NCI-H2029 (cell line): ENCODE measurements at regions not wholly inside any gene's neighbourhood (a gene's known extent, or its start where the extent isn't known, plus 50 kb on each side); places are given as distances from the start of the nearest gene placed in this dataset.

Experiments used
- DNase-seq: peaks from one replicate; lab custom pipeline; 2025; lab: John Stamatoyannopoulos, UW

DNA sequence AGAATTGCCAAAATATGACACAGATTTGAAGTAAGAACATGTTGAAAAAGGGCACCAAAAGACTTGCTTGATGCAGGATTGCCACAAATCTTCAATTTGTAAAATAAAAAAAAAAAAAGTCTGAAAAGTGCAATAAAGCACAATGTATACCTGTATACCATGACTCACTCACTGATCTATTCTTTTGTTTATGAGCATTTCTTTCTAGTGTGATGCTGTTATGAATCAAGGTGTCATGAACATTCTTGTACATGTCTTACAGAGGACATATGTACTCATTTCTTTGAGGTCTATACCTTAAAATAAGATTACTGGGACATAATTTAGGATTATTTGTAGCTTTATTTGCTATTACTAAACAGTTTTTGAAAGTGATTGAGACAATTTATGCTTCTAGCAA, 464.9 kb upstream of the RBMS3 start:
- no peak for DNase-seq

DNA sequence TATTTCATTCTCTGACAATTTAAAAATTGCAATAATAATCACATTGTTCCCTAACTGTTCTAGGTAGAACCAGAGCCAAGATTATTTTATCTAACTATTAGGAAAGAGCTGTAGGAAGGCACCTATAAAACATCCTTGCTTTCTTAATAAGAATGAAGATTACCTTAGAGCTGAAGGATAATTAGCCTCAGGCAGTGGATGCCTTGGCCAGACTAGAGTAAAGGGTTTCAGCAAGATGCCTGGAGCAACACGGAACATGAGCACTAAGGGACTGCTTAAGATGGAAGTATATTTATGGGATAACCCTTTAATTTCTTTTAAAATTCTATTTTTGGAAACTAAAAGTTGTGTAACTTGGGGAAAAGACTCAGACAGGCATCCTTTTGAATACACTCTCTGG, 456.6 kb upstream of the RBMS3 start:
- no peak for DNase-seq

DNA sequence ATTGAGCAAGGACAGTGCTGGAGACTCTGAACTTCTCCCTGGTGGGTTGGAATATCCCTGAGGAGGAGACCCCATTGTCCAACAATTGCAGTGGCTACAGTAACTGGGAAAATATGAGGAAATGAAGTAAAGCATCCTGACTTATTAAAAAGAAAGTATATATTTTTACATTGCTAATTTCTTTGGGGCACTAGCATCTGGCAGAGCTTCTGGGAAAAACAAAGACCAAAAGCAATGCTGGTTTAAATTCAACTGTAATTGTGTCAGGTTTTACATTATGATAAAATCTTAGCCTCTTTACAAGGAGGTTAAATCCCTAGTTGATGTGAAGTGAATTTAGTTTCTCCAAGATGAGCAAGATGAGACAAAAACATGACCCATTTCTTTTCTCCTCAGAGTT, 454.0 kb upstream of the RBMS3 start:
- DNase-seq, result no peak

DNA sequence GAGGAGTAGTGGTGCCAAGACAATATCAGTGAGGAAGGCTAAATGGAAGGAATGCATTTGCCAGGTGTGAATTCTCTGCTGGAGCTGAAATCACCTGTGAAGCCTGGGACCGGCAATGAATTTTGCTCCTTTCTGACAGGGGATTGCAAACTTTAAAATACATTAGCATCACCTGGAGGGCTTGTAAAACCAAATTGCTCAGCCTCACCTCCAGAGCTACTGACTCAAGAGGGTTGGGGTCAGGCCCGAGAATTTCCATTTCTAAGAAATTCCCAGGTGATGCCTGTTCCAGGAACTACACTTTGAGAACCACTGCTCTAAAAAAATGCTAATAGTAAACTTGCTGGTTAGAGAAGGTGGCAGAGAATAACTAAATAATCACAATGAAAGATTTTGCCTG, 445.6 kb upstream of the RBMS3 start:
- DNase-seq, result no peak

DNA sequence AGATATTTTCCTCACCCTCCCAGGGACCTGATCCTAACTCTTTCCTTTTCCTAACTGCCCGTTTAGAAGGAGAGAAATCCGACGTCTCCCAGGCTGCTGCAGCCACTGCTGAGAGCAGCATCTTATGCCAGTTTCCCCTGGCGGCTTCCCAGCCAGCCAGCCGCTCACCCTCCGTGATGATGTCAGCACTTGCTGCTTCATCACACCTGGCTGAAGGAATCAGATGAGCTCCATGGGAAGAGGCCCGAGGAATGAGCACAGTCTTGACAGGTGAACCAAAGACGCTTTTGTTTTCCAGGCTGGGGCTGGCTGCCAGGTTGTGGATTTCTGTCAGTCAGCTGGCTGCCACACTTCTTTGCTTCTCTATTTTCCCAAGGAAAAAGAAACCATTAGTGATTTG, 445.1 kb upstream of the RBMS3 start:
- peak; percentile 46 for DNase-seq

DNA sequence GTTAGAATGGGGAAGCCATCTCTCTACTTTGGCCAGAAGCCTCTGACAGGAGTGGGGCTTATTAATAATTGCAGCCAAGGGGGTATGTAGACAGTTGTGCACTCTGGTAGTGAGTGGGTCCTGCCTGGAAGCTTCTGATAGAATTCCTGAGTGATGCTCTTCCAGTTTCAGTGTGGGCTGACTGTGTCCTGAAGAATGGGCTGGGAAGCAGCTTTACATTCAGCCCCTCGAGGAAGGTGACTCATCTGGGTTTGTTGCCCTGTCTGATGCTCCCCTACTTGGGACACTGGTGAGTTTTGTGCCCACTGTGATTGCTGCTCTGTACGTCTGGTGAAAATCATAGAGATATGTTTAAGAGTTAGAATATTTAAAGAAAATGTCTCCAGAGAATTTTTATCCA, 444.7 kb upstream of the RBMS3 start:
- no peak for DNase-seq

DNA sequence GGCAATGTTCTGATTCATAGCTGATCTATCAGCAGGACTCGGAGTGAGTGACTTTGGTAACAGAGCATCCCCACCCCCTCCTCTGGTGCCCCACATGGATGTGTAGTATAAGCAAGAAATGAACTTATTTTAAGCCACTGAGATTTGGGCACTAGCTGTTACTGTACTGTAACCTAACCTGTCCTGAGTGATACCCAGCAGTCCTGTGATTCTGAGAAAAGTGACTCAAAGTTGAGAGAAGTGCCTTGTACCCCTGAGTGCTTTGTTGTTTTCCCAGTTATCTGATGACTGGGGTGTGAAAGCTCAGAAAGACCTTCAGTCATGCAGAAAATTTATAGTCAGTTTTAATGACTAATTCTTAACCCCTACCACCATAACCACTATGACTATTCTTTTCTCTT, 439.9 kb upstream of the RBMS3 start:
- DNase-seq, result no peak

DNA sequence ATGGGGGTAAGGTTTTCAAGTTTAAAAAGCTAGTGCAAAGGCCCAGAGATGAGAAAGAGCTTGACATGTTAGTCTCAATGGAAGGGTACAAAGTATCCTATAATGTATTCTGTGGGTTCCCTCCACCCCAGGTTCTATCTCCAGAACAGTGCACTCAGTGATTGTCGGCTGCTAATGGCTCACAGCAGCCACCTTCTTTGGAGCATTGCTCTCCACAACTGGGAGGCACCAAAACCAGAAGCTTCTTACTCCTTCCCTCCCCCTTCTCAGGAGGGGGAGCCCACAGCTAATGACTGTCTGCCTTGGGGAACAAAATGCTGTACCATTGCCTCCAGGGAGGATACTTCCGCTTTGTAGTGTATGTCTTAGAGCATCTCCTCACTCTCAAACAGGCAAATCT, 439.4 kb upstream of the RBMS3 start:
- no peak for DNase-seq

DNA sequence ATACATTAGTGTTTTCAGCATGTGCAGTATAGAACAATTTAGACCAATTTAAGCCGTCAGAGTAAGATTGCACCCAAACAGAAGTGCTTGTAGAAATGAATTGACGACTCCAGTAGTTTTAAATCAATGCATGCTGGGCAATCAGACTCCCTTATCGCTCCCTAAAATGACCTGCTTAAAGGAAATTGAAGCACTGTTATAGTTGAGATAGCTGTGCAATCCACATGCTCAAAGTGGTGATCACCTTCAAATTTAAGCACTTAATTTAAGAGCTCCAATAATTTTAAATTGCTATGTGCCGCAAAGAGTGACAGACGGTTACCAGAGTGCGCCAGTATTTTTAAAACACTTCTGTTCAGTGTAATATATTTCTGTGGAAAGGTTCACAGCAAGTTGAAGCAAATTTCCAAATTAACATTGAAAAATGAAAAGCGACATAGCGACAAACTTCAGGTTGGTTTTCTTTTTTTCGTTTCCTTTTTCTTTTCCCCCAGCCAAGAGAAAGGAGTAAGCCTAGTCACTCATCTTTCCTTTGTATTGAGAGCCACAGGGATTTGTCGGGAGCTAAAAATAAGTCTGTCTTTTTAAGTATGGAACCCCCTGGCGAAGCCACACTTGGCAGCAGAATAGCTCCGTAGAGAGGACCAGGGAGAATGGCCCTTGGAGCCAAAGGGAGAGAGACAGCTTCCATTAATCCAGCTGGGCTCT, 436.4 kb upstream of the RBMS3 start:
- no peak for DNase-seq

DNA sequence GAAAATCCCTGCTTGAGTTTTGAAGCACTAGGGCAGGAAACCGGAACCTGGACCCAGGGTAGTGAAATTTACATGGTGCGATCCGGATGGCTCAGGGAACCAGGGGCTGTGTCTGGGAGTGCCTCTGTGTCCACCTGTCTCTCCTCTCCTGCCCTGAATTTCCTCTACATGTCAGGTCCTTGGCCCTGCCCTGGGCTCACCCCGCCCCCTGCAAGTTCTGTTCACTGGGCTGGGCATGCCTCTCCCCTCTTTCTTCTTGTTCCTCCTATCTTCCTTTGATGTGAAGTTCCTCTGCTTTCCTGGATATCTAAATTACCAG, 435.9 kb upstream of the RBMS3 start:
- DNase-seq, result no peak

DNA sequence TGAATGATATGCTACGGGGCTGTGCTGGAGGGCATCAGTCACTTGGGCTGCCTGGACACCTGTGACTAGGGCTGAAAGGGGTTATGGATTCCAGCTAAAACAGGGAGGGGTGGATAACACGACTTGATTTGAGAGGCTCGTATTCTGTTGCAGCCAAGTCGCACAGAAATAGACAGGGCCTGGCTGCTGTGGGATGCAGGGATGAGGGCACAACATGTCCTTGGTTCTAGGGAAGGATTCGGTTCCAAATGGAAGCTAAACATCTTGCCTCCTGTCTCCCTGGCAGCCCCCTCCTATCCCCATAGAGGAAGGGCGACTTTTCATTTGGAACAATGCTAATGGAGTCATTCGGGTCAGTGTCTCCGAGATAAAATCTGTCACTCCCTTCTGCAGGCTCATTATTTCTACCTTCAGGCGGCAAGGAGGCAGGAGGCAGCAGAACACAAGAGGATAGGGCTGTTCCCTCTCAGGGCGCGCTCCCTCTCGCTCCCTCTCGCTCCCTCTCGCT, 433.8 kb upstream of the RBMS3 start:
- no peak for DNase-seq

DNA sequence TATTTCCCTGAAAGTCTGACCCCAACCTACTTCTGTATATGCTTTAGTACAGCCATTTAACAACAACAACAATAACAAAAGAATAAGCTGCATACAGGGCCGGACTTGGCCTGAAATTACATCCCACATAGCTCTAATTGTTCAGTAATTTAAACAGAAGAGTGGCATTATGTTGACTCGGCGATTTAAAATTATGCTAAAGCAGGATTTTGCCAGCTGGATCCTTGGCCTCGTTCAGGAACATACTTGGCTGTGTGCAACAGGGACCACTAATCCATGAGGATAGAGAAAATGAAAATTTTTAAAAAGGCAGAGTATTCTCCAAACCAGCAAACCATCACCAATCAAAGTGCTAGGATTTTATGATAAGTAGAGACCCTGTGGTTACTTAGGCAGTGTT, 433.1 kb upstream of the RBMS3 start:
- DNase-seq, result no peak

DNA sequence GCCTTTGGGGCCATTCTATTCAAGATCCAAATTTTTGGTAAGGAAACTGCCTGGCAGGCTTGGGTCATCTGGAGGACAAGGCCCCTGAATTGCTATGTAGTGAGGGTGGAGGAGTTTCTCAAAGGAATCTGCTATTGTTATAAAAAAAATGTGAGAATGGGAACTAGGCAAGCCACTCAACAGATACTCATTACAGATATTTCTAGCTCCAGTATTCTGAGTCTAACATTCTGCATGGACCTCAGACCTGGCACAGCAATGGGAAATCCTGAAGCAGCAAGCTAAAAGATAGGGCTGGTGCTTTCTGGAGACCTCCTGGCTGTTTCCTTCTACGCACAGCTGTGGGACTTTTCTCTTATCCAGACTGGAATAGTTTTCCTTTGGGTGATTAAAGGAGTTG, 430.7 kb upstream of the RBMS3 start:
- no peak for DNase-seq

DNA sequence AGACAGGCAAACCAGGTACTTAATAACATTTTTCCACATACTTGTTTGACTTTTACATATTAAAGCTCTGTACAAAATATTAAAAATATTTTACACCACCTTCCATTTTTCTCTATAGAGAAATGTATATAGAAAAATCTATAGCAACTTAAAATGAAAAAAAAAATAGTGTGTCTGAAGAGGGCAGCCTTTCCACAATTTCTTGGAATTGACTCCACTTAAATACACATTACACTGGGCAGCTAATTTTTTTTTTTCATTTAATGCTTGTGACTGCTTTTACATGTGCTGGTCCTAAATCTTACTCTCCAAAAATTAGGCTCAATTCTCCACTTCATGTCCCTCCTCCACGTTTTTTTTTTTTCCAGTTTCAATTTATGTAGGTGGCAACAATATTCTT, 427.0 kb upstream of the RBMS3 start:
- no peak for DNase-seq

DNA sequence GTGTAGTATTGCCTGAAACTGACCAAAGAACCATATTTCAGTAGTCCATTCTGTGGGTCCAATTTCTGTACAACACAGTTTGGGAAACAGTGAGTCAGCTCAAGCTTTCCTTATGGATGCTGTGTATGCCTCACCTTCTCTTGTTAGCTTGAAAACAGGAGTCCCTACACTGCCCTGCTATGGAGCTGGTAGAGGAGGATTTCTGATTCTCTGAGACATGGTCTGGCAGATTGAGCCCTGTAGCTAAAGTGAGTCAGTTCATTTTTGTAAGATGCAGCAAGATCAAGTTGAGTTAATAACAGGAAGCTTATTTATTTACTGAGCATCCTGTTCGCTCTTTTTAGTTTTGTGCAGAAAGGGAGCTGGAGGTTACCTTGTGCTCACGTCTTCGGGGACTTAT, 424.1 kb upstream of the RBMS3 start:
- no peak for DNase-seq

DNA sequence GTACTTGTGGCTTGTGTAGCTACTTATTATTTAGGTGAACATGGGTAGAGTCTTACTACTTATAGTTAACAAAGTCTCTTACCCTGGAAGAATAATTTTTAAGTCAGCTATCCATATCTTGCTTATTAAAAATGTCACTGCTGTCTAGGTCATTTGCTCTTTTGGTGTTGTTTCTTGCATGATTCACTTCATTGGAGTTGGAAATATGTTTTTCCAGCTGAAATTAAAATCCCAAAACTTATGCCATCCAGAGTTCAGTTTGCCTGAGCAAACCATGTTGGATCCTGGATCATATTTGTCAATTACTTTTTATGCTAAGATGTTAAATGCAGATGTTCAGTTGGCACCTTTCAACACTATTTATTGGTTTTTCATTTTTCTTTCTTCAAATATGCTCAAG, 421.0 kb upstream of the RBMS3 start:
- no peak for DNase-seq

DNA sequence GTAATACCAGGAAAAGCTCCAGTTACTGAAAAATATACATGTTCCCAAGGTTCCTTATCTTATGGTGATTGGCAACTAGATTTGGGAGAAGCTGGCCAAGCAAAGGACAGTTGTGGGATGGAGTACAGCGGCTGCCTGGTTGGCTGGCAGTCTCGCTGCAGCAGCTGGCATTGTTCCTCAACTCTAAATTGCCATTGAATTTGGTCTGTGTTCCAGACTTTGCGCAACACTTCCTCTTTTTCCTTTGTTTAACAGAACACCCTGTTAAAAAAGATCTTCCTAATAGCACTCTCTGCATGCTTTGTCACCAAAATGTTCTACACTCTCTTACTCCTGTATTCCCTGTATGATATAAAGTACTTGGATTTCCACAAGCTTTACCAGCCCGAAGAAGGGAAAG, 420.6 kb upstream of the RBMS3 start:
- no peak for DNase-seq

DNA sequence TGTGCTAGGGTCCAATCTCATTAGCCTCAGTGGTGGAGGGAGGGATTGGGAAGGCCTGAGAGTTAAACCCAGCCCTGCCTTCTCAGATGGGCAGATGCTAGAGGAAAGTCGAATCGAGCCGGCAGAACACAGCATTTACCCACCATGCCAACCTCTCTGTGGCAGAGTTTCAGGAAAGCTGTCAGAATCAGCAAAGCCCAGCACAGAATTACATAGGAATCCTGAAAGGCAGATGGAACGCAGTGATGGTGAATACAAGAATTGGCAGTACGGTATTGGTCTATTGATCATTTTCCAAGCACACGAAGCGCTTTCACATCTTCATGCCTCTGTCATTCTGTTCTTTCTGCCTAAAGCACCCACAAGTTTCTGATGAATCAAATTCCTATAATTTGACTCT, 417.7 kb upstream of the RBMS3 start:
- DNase-seq, result no peak

DNA sequence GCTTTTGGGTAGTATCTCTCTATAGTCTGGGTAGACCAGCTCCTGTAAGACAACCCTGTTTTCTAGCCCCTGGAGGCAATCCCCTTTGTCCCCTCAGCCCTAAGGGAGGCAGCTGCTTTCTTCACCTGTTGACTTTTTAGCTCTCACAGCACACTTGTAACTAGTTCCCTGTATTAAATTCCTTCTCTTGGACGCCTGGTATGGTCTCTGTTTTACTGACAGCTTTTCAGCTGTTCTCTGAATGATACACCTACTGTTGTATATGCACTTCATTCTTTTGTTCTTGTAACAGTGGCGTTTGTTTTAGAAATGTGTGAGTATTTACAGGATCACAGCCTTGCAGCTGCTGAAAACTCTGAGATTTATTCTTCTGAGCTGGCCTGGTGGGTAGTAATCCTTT, 413.0 kb upstream of the RBMS3 start:
- no peak for DNase-seq

DNA sequence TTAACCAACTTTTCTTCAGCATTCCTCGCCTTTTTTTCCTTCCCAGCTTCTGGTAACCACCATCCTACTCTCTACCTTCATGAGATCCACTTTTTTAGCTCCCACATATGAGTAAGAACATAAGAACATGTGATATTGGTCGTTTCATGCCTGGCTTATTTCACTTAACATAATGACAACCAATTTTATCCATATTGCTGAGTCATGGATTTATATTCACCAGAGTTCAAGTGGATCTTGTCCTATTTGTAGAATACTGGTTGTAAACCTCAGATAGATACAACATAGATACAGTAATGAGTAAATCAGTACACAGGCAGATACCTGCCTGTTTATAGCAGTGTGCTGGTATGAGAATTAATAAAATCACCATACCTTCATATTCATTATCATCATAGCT, 412.0 kb upstream of the RBMS3 start:
- no peak for DNase-seq

DNA sequence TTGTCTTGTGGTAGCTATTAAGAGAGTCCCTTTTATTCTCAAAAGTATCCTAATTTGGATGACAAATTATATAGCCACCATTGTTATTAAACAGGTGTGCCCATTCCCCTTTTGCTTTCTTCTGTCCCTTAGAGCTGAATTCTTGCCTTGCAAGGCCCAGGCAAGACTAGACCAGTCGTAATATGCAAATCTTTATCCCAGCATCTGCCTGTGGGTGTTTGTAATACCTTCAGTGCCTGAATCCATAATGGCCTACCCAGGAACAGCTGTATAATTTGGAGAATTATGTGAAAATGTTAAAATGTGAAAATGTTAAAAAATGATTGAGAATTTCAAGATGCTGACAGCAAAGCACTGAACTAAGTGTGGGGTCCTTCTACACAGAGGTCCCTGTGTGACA, 403.0 kb upstream of the RBMS3 start:
- no peak for DNase-seq

DNA sequence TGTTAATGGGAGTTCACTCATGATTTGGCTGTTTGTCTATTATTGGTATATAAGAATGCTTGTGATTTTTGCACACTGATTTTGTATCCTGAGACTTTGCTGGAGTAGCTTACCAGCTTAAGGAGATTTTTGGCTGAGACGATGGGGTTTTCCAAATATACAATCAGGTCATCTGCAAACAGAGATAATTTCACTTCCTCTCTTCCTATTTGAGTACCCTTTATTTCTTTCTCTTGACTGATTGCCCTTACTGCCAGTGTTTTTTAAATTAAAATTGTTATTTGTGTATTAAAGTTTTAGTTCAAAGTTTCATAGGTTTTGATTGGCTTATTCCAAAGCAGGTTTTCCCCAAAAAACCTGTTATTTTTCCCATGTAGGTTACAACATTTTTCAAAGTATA, 390.5 kb upstream of the RBMS3 start:
- no peak for DNase-seq

DNA sequence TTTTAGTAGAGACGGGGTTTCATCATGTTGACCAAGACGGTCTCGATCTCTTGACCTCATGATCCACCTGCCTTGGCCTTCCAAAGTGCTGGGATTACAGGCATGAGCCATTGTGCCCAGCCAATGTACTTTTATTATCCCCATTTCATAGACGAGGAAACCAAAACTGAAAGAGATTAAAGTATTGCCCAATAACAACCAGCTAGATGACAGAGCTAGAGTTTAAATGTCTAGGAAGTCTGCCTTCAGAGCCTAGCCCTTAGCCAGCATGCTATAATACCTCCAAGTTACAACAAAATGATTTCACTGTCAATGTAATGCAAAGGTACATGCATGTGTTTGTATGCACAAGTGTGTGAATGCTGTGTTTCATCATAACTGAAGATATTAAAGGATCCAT, 389.4 kb upstream of the RBMS3 start:
- no peak for DNase-seq

DNA sequence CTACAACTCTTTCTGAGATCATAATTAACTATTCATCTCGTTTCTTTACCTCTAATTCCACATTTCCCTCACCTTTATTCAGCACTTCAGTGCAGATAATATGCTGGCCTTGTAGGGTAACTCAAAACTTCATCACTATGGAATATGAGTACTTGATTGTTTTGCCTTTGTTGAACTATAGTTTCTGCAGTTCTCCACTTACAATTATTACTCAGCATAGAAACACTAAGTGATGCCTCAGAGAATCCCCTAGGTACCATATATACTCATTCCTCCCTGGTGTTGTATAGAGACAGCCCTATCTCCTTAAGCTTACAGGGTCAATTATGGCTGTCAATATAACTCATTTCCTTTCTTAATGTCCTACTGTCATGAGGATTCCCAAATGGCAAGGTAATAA, 380.6 kb upstream of the RBMS3 start:
- no peak for DNase-seq

DNA sequence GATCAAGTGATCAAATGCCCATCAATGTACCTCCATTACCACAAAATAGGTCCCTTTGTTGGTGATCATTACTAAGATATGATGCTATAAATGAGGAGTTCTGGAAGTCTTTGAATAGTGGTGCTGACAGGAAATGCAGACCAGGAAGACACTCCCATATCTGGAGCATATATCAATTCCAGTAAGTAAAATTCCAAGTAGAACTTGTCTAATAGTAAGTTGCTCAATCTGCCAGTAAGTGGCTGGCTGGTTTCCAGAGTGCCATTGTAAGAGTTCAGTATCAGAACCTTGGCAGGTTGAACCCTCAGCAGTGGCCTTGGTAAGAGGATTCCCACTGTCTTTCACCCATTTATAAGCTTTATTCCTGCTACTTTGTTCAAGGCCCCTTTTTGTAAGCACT, 379.9 kb upstream of the RBMS3 start:
- no peak for DNase-seq
